GM12875 (cell line): ENCODE measurements at regions not wholly inside any gene's neighbourhood (a gene's known extent, or its start where the extent isn't known, plus 50 kb on each side); places are given as distances from the start of the nearest gene placed in this dataset.

ENCODE experiments used
- H3K4me3 ChIP-seq: one replicate; pipeline ENCODE4 v1.5.1; 2011; ENCODE audit warnings: low read depth, low read length, control low read depth
- CTCF ChIP-seq: IDR thresholded peaks from 2 replicates; pipeline ENCODE4 v1.5.1; 2011; ENCODE audit warnings: low read depth, mild to moderate bottlenecking, control low read depth, inconsistent platforms, low read length, moderate library complexity, borderline replicate concordance; ENCODE audit not compliant: insufficient read depth

- no peak for TF ChIP-seq CTCF
- no peak overlapping the region for H3K4me3 ChIP-seq
Measured at GRCh38 chr18:71028285-71028762, 739.5 kb downstream of the SOCS6 start.

GRCh38 chr18:71027531-71027930, 738.7 kb downstream of the SOCS6 start:
- no peak for TF ChIP-seq CTCF
- no peak overlapping the region for H3K4me3 ChIP-seq

GRCh38 chr18:71025505-71026225, 736.8 kb downstream of the SOCS6 start:
- no peak for TF ChIP-seq CTCF
- H3K4me3 ChIP-seq: no peak overlapping the region

GRCh38 chr18:71022389-71022788, 733.5 kb downstream of the SOCS6 start:
- H3K4me3 ChIP-seq: no peak overlapping the region
- TF ChIP-seq CTCF: no peak

GRCh38 chr18:71021030-71021362, 732.2 kb downstream of the SOCS6 start:
- H3K4me3 ChIP-seq: no peak overlapping the region
- TF ChIP-seq CTCF: no peak

GRCh38 chr18:71020342-71021029, 731.6 kb downstream of the SOCS6 start:
- H3K4me3 ChIP-seq: no peak overlapping the region
- TF ChIP-seq CTCF: no peak

GRCh38 chr18:71018816-71019215, 730.0 kb downstream of the SOCS6 start:
- TF ChIP-seq CTCF: no peak
- no peak overlapping the region for H3K4me3 ChIP-seq
